WI38 (cell line): ENCODE measurements at regions not wholly inside any gene's neighbourhood (a gene's known extent, or its start where the extent isn't known, plus 50 kb on each side); places are given as distances from the start of the nearest gene placed in this dataset.

Experiments
- H3K4me3 ChIP-seq: 2 replicates; pipeline ENCODE4 v1.5.1; 2011; ENCODE audit warnings: low read depth, mild to moderate bottlenecking, control low read depth, low read length
- TF ChIP-seq, protein P1 (sequence below): IDR thresholded peaks from 2 replicates; pipeline ENCODE4 v1.5.1; 2012; ENCODE audit warnings: low read depth, mild to moderate bottlenecking, control low read depth, low read length

- TF ChIP-seq, protein P1, sequence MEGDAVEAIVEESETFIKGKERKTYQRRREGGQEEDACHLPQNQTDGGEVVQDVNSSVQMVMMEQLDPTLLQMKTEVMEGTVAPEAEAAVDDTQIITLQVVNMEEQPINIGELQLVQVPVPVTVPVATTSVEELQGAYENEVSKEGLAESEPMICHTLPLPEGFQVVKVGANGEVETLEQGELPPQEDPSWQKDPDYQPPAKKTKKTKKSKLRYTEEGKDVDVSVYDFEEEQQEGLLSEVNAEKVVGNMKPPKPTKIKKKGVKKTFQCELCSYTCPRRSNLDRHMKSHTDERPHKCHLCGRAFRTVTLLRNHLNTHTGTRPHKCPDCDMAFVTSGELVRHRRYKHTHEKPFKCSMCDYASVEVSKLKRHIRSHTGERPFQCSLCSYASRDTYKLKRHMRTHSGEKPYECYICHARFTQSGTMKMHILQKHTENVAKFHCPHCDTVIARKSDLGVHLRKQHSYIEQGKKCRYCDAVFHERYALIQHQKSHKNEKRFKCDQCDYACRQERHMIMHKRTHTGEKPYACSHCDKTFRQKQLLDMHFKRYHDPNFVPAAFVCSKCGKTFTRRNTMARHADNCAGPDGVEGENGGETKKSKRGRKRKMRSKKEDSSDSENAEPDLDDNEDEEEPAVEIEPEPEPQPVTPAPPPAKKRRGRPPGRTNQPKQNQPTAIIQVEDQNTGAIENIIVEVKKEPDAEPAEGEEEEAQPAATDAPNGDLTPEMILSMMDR, result no peak
- H3K4me3 ChIP-seq, result peak overlapping the region; percentile 17; the same call in 1 of the 2 replicates
Measured at GRCh38 chrX:40177117-40177430, 79.3 kb upstream of the BCOR start.

DNA sequence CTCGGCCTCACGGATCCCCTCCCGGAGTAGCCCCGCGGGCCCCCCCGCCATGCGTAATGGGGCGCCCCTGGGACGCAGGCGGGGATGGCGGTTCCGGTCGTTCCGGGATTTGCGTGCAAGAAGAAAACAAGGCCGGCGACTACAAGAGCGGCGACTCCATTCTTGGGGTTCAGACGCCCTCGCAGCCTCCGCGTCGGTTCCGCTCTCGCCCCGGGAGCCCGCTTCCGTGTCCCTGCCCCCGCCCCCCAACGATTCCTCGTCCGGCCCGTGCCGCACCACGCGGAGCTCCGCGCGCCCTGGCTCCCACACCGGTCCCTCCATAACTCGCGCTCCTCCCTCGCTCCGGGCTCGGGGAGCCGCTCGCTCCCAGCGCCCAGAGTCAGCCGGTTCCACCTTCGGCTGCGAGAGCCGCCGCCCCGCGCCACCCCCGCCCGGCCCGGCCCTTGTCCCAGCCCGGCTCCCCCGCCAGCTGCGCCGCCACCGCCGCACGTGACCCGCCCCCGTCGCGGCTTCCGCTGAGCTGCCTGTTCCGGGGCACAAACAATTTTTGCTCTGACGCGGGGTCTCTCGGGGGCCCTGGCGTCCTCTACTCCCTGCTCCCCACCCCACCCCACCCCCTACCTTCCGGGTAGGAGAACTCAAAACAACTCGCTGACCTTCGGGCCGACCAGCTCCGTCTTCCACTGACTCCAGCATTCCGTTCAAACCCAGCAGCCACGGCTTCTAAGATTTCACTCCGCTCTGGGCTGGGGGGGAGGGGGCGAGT, 78.8 kb upstream of the BCOR start:
- peak overlapping the region; percentile 57 for H3K4me3 ChIP-seq
- TF ChIP-seq, protein P1, result no peak

DNA sequence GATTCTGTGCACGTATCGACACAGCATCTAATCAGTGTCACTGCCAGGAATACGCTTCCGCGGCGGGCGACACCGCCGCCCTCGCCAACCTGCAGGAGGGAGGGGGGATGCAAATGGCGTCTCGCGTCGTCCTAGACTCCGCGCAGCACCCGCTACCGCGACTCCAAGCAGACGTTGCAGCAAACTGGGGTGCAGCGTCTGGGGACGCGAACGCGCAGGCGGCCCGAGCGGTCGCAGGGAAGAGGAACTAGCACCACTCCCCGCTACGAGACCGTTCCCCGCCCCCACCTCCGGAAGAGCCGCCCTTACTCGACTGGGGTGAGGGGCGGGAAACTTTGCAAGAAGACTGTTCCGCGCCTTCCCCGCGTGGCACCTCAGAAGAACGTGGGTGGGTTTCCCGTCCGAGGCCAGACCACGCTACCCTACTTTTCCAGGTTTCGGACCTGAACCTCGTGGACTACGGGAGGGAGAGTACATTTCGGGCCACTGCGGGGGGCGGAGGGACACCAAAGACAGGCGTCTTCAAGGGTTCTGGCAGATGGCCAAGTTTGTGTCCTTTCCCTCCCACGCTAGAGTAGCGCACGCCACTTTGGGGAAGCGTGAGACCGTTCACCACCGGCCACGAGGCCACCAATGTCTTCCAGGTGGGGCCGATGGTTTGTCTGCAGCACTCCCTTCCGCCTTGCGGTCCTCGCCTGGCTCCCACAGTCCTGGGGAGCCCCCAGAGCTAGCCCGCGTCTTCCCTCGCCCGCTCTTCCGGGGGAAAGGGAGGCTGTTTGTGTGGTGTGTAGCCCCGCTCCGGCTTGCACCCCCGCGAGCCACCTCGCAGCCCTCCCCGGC, 78.0 kb upstream of the BCOR start:
- TF ChIP-seq, protein P1, result no peak
- H3K4me3 ChIP-seq, result peak overlapping the region; percentile 57

GRCh38 chrX:40174854-40175510, 77.2 kb upstream of the BCOR start:
- TF ChIP-seq, protein P1, result no peak
- H3K4me3 ChIP-seq, result no peak overlapping the region

- no peak overlapping the region for H3K4me3 ChIP-seq
- TF ChIP-seq, protein P1, result no peak
Measured at GRCh38 chrX:40174001-40174853, 76.5 kb upstream of the BCOR start.

DNA sequence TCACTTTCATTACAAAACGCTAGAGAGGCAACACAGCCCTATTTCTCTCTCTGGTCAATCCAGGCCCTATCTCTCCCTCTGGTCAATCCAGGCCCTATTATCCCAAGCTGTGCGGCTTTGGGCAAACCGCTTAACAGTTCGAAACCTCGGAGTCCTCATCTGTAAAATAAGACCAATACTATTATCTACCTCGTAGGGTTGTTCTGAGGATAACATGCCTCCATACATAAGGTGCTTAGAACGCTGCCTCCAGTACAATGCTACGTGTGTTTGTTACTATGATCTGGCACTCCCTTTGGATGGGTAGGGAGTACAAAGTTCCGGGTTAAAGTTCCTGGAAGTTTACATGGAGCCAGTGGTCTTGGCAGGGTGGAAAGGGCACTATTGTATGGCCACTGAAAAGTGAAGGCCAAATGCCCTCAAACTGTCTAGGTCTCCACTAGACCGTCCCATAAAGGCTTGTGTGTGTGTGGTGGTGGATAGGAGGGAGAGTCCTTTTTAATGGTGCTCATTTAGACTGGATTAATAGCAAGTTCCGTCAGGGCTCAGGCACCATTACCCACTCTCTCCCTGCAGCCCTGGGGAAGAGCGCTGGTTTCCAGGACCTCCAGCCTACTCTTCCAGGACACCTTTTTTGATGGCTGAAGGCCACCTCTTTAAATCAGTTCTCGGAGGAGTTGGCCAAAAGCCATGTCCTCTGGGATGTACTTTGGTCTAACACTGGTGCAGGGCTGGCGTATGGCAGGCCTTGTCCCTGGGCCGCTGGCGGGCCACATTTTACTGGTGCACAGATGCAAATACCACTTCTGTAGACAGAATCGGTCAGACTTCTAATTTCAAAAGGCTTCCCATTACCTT, 75.6 kb upstream of the BCOR start:
- H3K4me3 ChIP-seq, result no peak overlapping the region
- TF ChIP-seq, protein P1, result no peak
